Vagina (tissue), 2 donors: ENCODE measurements at regions not wholly inside any gene's neighbourhood (a gene's known extent, or its start where the extent isn't known, plus 50 kb on each side); places are given as distances from the start of the nearest gene placed in this dataset.

ENCODE experiments used
- DNase-seq, 2 donors: peaks; one replicate each; pipeline ENCODE4 v3.0.0-alpha.2; 2017; ENCODE audit errors: extremely low spot score in 2 of 2
- H3K27ac ChIP-seq: fragments of 200-600 bp; sonication (generic); one replicate; pipeline ENCODE4 v1.5.1; 2019
- H3K27me3 ChIP-seq: fragments of 200-600 bp; sonication (generic); one replicate; pipeline ENCODE4 v1.5.1; 2019
- H3K36me3 ChIP-seq, 2 donors: fragments of 200-600 bp; sonication (generic); one replicate each; pipeline ENCODE4 v1.5.1; 2017 to 2019
- H3K4me1 ChIP-seq: fragments of 200-600 bp; sonication (generic); one replicate; pipeline ENCODE4 v1.5.1; 2019
- H3K4me3 ChIP-seq, 2 donors: fragments of 200-600 bp; sonication (generic); 1 replicate in 1 of 2; 2 replicates in 1 of 2; pipeline ENCODE4 v1.5.1; 2016 to 2019
- H3K9me3 ChIP-seq: fragments of 200-600 bp; sonication (generic); one replicate; pipeline ENCODE4 v1.5.1; 2019
- POLR2A ChIP-seq, 2 donors: fragments of 450-650 bp; IDR thresholded peaks; one replicate each; pipeline ENCODE4 v1.6.1; 2017; ENCODE audit warnings: antibody characterized with exemption in 2 of 2, mild to moderate bottlenecking in 2 of 2, moderate library complexity in 2 of 2
- POLR2AphosphoS5 ChIP-seq, 2 donors: sonication (generic); formaldehyde crosslinking; IDR thresholded peaks; one replicate each; pipeline ENCODE4 v1.9.0; 2017; ENCODE audit warnings: antibody characterized with exemption in 2 of 2, mild to moderate bottlenecking in 2 of 2, low read depth in 1 of 2; ENCODE audit not compliant: insufficient read depth in 1 of 2
- intact Hi-C: fragments of 100-400 bp; cut with DNase I; formaldehyde crosslinking; loops from one replicate; pipeline ENCODE4 v1.15.1; 2023
- TF ChIP-seq, protein P1 (sequence below), 3 experiments: fragments of 450-650 bp in 2 of 3; fragments of 200-600 bp in 1 of 3; sonication (generic) in 1 of 3; IDR thresholded peaks; one replicate each; pipeline ENCODE4 v1.5.1; 2017 to 2019; ENCODE audit warnings: antibody characterized with exemption in 3 of 3, mild to moderate bottlenecking in 2 of 3, moderate library complexity in 2 of 3

DNA sequence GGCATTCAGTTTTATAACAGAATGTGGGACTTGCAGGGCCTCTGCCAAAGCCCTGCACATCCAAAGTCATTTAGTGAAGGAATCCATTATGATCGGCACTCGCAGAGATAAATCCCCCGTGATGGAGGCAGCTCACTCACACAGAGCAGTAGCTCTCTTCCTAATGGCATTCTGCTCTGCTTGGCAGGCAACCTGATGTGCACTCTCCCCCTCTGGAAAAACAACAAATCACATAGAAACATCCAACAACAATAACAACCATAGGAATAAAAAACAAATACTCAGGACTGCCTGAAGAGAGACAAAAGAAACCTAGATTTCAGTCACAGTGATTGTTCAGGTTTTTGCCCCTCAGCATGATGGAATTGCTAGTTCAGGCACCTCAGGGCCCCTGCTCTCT, 59.7 kb downstream of the NAA11 start:
- no peaks in the 10 kb centered on the region for H3K36me3 ChIP-seq
- no peak overlapping the region for H3K4me3 ChIP-seq
- DNase-seq, result no peak
- intact Hi-C loops, result no loop called here
- H3K4me1 ChIP-seq, result no peaks in the 10 kb centered on the region
- H3K27ac ChIP-seq, result no peak overlapping the region
- no peaks in the 10 kb centered on the region for H3K27me3 ChIP-seq
- H3K9me3 ChIP-seq, result no peaks in the 10 kb centered on the region
- TF ChIP-seq POLR2AphosphoS5 (IDR thresholded peaks at IDR 0.05; ENCODE audit: insufficient read depth in 1 of 2, low read depth in 1 of 2) (no peak), POLR2A (IDR thresholded peaks at IDR 0.05) (no peak)
- TF ChIP-seq, protein P1, sequence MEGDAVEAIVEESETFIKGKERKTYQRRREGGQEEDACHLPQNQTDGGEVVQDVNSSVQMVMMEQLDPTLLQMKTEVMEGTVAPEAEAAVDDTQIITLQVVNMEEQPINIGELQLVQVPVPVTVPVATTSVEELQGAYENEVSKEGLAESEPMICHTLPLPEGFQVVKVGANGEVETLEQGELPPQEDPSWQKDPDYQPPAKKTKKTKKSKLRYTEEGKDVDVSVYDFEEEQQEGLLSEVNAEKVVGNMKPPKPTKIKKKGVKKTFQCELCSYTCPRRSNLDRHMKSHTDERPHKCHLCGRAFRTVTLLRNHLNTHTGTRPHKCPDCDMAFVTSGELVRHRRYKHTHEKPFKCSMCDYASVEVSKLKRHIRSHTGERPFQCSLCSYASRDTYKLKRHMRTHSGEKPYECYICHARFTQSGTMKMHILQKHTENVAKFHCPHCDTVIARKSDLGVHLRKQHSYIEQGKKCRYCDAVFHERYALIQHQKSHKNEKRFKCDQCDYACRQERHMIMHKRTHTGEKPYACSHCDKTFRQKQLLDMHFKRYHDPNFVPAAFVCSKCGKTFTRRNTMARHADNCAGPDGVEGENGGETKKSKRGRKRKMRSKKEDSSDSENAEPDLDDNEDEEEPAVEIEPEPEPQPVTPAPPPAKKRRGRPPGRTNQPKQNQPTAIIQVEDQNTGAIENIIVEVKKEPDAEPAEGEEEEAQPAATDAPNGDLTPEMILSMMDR (IDR thresholded peaks at IDR 0.05), result no peak

DNA sequence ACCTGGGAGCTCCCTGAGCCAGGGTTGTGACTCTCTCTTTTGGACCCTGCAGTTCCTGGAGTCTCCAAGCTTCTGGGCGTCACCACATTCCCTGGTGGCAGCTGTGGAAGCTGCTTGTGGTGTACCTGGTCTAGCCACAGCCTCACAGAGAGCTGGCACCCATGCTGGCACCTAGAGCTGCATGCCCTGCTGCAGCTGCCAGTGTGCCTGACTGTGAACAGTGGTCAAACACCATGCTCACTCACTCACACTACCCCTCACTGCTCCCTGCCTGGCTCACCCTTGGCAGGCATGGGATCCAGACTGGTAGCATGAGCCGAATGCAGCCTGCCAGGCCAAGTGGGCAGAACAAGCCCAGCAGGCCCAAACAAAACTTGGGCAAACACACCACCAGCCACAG, 66.6 kb downstream of the NAA11 start:
- no peak overlapping the region for H3K27ac ChIP-seq
- no peak for DNase-seq
- H3K4me1 ChIP-seq, result no peaks in the 10 kb centered on the region
- no peak overlapping the region for H3K4me3 ChIP-seq
- H3K9me3 ChIP-seq, result no peaks in the 10 kb centered on the region
- no peaks in the 10 kb centered on the region for H3K36me3 ChIP-seq
- H3K27me3 ChIP-seq, result no peaks in the 10 kb centered on the region
- TF ChIP-seq, protein P1 (IDR thresholded peaks at IDR 0.05), result no peak
- TF ChIP-seq POLR2A (IDR thresholded peaks at IDR 0.05) (no peak), POLR2AphosphoS5 (IDR thresholded peaks at IDR 0.05; ENCODE audit: insufficient read depth in 1 of 2, low read depth in 1 of 2) (no peak)
- intact Hi-C loops, result no loop called here

DNA sequence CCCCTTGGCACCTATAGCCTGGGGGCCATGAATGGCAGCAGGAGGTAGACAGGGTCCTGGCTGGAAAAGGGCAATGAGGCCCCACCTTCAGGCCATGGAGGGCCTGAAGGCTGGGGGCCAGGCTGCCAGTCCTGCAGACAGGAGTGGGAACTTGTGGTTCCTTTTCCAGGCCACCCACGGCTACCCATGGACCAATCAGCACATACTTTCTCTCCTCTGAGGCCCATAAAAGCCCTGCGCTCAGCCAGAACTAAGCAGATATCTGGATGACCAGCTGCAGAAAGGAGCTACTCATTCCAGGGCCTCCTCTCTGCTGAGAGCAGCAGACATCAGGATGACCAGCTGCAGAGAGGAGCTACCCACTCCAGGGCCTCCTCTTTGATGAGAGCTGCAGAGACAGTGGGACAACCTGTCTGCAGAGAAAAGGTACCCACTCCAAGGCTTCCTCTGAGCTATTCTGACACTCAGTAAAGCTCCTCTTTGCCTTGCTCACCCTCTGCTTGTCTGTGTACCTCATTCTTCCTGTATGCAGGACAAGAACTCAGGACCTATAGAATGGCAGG, 67.2 kb downstream of the NAA11 start:
- intact Hi-C loops, result no loop called here
- TF ChIP-seq POLR2AphosphoS5 (IDR thresholded peaks at IDR 0.05; ENCODE audit: insufficient read depth in 1 of 2, low read depth in 1 of 2) (no peak), POLR2A (IDR thresholded peaks at IDR 0.05) (no peak)
- TF ChIP-seq, protein P1 (IDR thresholded peaks at IDR 0.05), result no peak
- Histone ChIP-seq H3K4me3 (no peak overlapping the region), H3K9me3 (no peaks in the 10 kb centered on the region), H3K4me1 (no peaks in the 10 kb centered on the region), H3K27me3 (no peaks in the 10 kb centered on the region), H3K36me3 (no peaks in the 10 kb centered on the region), H3K27ac (no peak overlapping the region)
- DNase-seq, result no peak

DNA sequence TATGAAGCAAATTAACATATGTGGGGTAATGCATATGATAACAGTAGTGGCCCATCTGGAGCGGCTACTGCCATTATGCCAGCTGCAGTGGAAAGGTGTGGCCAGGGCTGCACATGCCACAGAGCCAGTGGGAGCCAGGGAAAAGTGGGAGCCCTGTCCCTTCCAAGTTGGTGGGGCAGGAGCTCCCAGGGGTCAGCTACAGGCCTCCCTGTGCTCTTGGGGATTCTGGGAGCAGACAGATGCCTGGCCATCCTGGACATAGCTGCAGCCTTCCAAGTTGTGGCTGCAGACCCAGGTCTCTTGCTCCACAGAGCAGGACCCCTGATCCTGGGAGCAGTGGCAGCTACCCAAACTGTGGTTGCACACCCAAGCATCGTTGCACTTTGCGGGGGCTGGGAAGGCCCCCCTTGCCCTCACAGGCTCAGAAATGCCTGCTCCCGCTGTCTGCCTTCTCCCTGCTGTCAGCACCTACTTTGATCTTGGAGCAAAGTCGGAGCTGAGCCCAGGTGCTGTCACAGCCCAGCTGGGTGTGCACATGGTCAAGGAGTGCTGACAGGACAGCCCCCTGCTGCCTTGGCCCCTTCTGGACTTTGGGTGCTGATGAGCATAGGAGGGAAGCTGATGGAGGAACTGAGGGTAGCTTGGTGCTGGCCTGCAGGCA, 67.8 kb downstream of the NAA11 start:
- no peaks in the 10 kb centered on the region for H3K4me1 ChIP-seq
- no peaks in the 10 kb centered on the region for H3K27me3 ChIP-seq
- H3K36me3 ChIP-seq, result no peaks in the 10 kb centered on the region
- no peak overlapping the region for H3K4me3 ChIP-seq
- no peak for DNase-seq
- TF ChIP-seq, protein P1 (IDR thresholded peaks at IDR 0.05), result no peak
- no peak for TF ChIP-seq POLR2AphosphoS5 (IDR thresholded peaks at IDR 0.05; ENCODE audit: insufficient read depth in 1 of 2, low read depth in 1 of 2)
- no peak for TF ChIP-seq POLR2A (IDR thresholded peaks at IDR 0.05)
- no peak overlapping the region for H3K27ac ChIP-seq
- H3K9me3 ChIP-seq, result no peaks in the 10 kb centered on the region
- intact Hi-C loops, result no loop called here

DNA sequence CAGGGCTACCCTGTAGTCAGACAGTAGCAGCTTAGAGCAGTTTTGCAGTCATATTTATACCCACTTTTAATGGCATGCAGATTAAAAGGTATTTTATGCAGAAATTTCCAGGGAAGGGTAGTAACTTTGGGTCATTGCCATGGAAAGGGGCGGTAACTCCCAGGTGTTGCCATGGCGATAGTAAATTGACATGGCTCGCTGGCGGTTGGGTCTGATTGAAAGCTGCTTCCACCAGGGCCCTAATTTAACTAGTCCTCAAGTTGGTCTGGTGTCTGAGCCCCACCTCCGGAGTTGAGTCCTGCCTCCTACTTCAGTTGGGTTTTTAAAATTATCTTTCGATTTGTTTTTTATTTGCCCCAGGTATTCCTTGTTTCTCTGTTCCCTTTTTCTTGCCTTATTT, 70.1 kb downstream of the NAA11 start:
- no peak for DNase-seq
- no peaks in the 10 kb centered on the region for H3K27me3 ChIP-seq
- H3K4me1 ChIP-seq, result no peaks in the 10 kb centered on the region
- TF ChIP-seq POLR2AphosphoS5 (IDR thresholded peaks at IDR 0.05; ENCODE audit: insufficient read depth in 1 of 2, low read depth in 1 of 2) (no peak), POLR2A (IDR thresholded peaks at IDR 0.05) (no peak)
- TF ChIP-seq, protein P1 (IDR thresholded peaks at IDR 0.05), result no peak
- no peak overlapping the region for H3K4me3 ChIP-seq
- intact Hi-C loops, result no loop called here
- H3K27ac ChIP-seq, result no peak overlapping the region
- no peaks in the 10 kb centered on the region for H3K9me3 ChIP-seq
- no peaks in the 10 kb centered on the region for H3K36me3 ChIP-seq
